Endothelial cell of umbilical vein (primary cell): ENCODE measurements at regions not wholly inside any gene's neighbourhood (a gene's known extent, or its start where the extent isn't known, plus 50 kb on each side); places are given as distances from the start of the nearest gene placed in this dataset.
"Not testable (repeated sequence)": the region's sequence is repeated elsewhere in the genome, so short reads cannot be mapped to it uniquely, and the experiment has no call there.

Experiments used
- BruUV-seq: library from RNA; stranded (reverse); fragments of 400-500 nt; replicated peaks from 2 replicates; lab custom pipeline; 2021; lab: Mats Ljungman, UMichigan
- CTCF ChIA-PET: fragments of 300-600, 350-600 bp; sonication (Branson Sonifier 250); formaldehyde crosslinking; loops from one replicate; lab custom pipeline; 2021; ENCODE audit warnings: antibody characterized with exemption, inconsistent platforms; lab: Charles Lee
- POLR2A ChIA-PET: fragments of 300-600, 350-600 bp; sonication (Branson Sonifier 250); formaldehyde crosslinking; loops from one replicate; lab custom pipeline; 2021; ENCODE audit warnings: antibody characterized with exemption, inconsistent platforms; lab: Charles Lee
- DNase-seq: peaks from one replicate; pipeline ENCODE4 v3.0.0-alpha.2; 2011; ENCODE audit warnings: low read depth, low spot score
- FAIRE-seq: peaks from 2 replicates; lab custom pipeline; 2011; peaks lifted over from hg19 to GRCh38; lab: Jason Lieb, UNC
- H2AFZ ChIP-seq: 2 replicates; pipeline ENCODE4 v1.6.0; 2012; ENCODE audit warnings: low read depth, low read length, control low read depth, inconsistent platforms
- H3K27ac ChIP-seq: 2 replicates; pipeline ENCODE4 v1.5.1; 2011; ENCODE audit warnings: low read depth, mild to moderate bottlenecking, control low read depth, low read length, moderate library complexity; ENCODE audit not compliant: insufficient read depth
- H3K27me3 ChIP-seq, 2 experiments: 2 replicates each; pipeline versions ENCODE4 v1.6.0 to v1.6.1; 2011; ENCODE audit warnings: low read length in 2 of 2, mixed read lengths in 1 of 2; ENCODE audit not compliant: control insufficient read depth in 2 of 2, insufficient read depth in 2 of 2
- H3K36me3 ChIP-seq, 2 experiments: 2 replicates in 1 of 2; 3 replicates in 1 of 2; pipeline ENCODE4 v1.5.1; 2011; ENCODE audit warnings: low read length in 2 of 2, mild to moderate bottlenecking in 1 of 2, moderate library complexity in 1 of 2; ENCODE audit not compliant: control insufficient read depth in 2 of 2, insufficient read depth in 2 of 2; ENCODE audit errors: extremely low read depth in 1 of 2
- H3K4me1 ChIP-seq: 3 replicates; pipeline ENCODE4 v1.5.1; 2011; ENCODE audit warnings: mild to moderate bottlenecking, low read length; ENCODE audit not compliant: control insufficient read depth, insufficient read depth; ENCODE audit errors: extremely low read depth
- H3K4me2 ChIP-seq: 2 replicates; pipeline ENCODE4 v1.6.1; 2011; ENCODE audit warnings: low read length, control low read depth, mixed read lengths; ENCODE audit not compliant: insufficient read depth
- H3K4me3 ChIP-seq, 3 experiments: fragments of 200-600 bp in 1 of 3; sonication (generic), shearing (Covaris generic) in 1 of 3; replicated peaks in 1 of 3; 2 replicates each; pipeline ENCODE4 v1.5.1; 2011 to 2016; ENCODE audit warnings: control low read depth in 3 of 3, low read length in 3 of 3, mild to moderate bottlenecking in 2 of 3, inconsistent platforms in 1 of 3, low read depth in 1 of 3, moderate library complexity in 1 of 3; ENCODE audit not compliant: insufficient read depth in 1 of 3
- H3K79me2 ChIP-seq: 2 replicates; pipeline ENCODE4 v1.6.0; 2012; ENCODE audit warnings: low read length, inconsistent platforms; ENCODE audit not compliant: control insufficient read depth, insufficient read depth
- H3K9ac ChIP-seq: replicated peaks from 2 replicates; pipeline ENCODE3; 2011; ENCODE audit warnings: low read length, control low read depth; ENCODE audit not compliant: insufficient read depth; ENCODE audit errors: extremely low read depth
- H3K9me1 ChIP-seq: replicated peaks from 3 replicates; pipeline ENCODE4 v1.6.0; 2011; ENCODE audit warnings: mild to moderate bottlenecking, low read length; ENCODE audit not compliant: control insufficient read depth, insufficient read depth; ENCODE audit errors: extremely low read depth
- H3K9me3 ChIP-seq: replicated peaks from 2 replicates; pipeline ENCODE4 v1.5.1; 2012; ENCODE audit warnings: low read length, inconsistent platforms; ENCODE audit not compliant: control insufficient read depth, insufficient read depth
- H4K20me1 ChIP-seq: replicated peaks from 2 replicates; pipeline ENCODE3; 2011; ENCODE audit warnings: mild to moderate bottlenecking, low read length; ENCODE audit not compliant: control insufficient read depth, insufficient read depth; ENCODE audit errors: extremely low read depth
- dilution Hi-C: fragments of 300-500 bp; cut with MboI; formaldehyde crosslinking; loops from one replicate; pipeline ENCODE4 v1.15.0; 2019; ENCODE audit warnings: low sequenced_read_pairs; ENCODE audit not compliant: extremely low pct_ligation_motif_present
- intact Hi-C: fragments of 100-400 bp; cut with micrococcal nuclease; formaldehyde crosslinking; loops from one replicate; pipeline ENCODE4 v1.10.0; 2022

DNA sequence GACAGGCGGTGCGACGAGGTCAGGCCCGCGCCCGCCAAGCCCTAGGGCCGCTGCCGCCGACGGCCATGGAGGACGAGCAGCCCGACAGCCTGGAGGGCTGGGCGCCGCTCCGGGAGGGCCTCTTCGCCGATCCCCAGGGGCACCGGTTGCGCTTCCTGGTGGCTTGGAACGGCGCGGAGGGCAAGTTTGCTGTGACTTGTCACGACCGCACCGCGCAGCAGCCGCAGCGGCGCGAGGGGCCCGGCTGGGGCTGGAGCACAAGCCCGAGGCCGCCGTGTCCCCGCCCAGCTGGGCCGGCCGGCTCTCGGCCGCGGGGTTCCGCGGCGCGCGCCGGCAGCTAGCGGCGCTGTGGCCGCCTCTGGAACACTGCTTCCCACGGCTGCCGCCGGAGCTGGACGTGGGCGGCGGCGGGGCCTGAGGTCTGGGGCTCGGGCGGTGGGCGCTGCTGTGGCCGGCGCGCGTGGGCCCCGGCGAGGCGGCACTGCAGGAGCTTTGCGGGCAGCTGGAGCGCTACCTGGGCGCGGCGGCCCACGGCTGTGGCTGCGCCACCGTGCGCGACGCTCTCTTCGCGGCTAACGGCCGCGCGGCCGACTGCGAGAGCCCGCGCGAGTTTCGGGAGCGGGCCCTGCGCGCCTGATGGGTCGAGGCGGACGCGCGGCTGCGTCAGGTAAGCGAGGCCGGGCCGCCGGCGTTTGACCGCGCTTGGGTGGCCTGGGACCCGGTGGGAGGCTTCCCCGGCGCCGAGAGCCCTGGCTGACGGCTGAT, 122.0 kb upstream of the NIPA1 start:
- H4K20me1 ChIP-seq, H3K27me3 ChIP-seq, intact Hi-C loops, H3K9ac ChIP-seq, H3K4me1 ChIP-seq, FAIRE-seq, BruUV-seq, H3K36me3 ChIP-seq, POLR2A ChIA-PET, CTCF ChIA-PET, H3K9me1 ChIP-seq, H3K4me2 ChIP-seq, H3K79me2 ChIP-seq, H3K9me3 ChIP-seq, dilution Hi-C loops: not testable (repeated sequence)
- peak overlapping the region; percentile 23 to 44 (median 32) for H3K4me3 ChIP-seq
- H2AFZ ChIP-seq: peak overlapping the region; percentile 79
- DNase-seq: peak; percentile 31
- H3K27ac ChIP-seq: peak overlapping the region; percentile 45

DNA sequence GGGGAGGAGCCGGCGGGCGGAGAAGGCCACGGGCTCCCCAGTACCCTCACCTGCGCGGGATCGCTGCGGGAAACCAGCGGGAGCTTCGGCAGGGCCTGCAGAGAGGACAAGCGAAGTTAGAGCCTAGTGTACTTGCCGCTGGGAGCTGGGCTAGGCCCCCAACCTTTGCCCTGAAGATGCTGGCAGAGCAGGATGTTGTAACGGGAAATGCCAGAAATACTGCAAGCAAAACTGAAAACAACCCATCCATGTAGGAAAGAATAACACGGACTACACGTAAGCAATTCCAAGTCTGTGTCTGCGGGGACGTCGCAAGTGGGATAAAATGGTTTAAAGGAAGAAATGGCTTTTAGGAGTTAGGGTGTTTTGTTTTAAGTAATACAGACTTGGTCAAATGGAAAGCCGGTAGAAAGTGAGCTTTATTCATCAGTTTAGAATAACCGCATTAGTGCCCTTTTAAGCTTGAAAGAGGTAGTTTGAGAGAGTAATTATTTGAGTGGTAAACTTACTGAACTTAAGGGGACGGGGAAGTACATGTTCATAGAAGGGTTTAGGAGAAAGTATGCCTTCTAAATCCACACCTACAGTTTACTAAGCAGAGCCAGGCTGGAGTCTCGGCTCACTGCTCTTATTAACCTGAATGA, 121.3 kb upstream of the NIPA1 start:
- intact Hi-C loops, FAIRE-seq, H3K79me2 ChIP-seq, H3K4me1 ChIP-seq, H3K9me1 ChIP-seq, POLR2A ChIA-PET, H3K36me3 ChIP-seq, H4K20me1 ChIP-seq, dilution Hi-C loops, CTCF ChIA-PET, H3K27me3 ChIP-seq, BruUV-seq, H3K9me3 ChIP-seq: not testable (repeated sequence)
- H3K9ac ChIP-seq: peak overlapping the region; percentile 31
- peak; percentile 52 for DNase-seq
- peak overlapping the region; percentile 45 for H3K27ac ChIP-seq
- peak overlapping the region; percentile 64 for H3K4me2 ChIP-seq
- peak overlapping the region; percentile 23 to 67 (median 44) for H3K4me3 ChIP-seq
- H2AFZ ChIP-seq: peak overlapping the region; percentile 79

DNA sequence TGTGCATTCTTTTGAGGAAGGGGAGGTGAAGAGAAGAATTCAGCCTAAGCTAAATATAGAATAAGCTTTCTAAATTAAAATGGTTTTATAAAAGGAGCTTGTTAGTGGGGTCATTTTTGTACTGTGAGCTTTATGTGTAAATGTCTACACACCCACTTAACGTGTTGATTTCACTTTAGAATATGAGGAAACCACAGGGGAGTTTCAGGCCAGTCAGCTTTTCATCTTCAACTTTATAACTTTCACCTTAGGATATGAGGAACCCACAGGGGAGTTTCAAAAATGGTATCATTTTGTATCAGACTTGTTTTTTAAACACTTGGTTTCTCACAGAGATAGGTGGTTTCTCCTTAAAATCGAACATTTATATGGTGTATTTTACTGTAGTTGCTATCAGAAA, 120.7 kb upstream of the NIPA1 start:
- H3K9ac ChIP-seq: peak overlapping the region; percentile 31
- peak overlapping the region; percentile 79 for H2AFZ ChIP-seq
- H3K9me3 ChIP-seq: not testable (repeated sequence)

DNA sequence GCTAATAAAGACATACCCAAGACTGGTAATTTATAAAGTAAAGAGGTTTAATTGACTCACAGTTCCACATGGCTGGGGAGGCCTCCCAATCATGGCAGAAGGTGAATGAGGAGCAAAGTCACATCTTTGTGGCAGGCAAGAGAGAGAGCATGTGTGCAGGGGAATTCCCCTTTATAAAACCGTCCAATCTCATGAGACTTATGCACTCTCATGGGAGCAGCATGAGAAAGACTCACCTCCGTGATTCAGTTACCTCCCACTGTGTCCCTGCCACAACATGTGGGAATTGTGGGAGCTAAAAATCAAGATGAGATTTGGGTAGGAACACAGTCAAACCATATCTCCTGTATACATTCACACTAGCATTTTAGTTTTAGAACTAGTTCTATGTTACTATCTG, 101.7 kb upstream of the NIPA1 start:
- dilution Hi-C loops, H3K27me3 ChIP-seq, H3K79me2 ChIP-seq, H3K9me1 ChIP-seq, DNase-seq, H4K20me1 ChIP-seq, H3K9ac ChIP-seq, H3K4me3 ChIP-seq, H3K4me1 ChIP-seq, FAIRE-seq, POLR2A ChIA-PET, CTCF ChIA-PET, H3K4me2 ChIP-seq, intact Hi-C loops, H2AFZ ChIP-seq, BruUV-seq, H3K27ac ChIP-seq, H3K9me3 ChIP-seq, H3K36me3 ChIP-seq: not testable (repeated sequence)

More for the DNA sequence above, 120.7 kb upstream of the NIPA1 start:
- intact Hi-C loops, H3K27me3 ChIP-seq, H3K4me1 ChIP-seq, DNase-seq, H3K36me3 ChIP-seq, BruUV-seq, dilution Hi-C loops, CTCF ChIA-PET, H3K9me1 ChIP-seq, POLR2A ChIA-PET, H3K79me2 ChIP-seq, H4K20me1 ChIP-seq, H3K27ac ChIP-seq, FAIRE-seq: not testable (repeated sequence)
- peak overlapping the region; percentile 64 for H3K4me2 ChIP-seq
- H3K4me3 ChIP-seq: peak overlapping the region in 1 of 3 experiments; percentile 67
